ENCODE measurements at regions not wholly inside any gene's neighbourhood (a gene's known extent, or its start where the extent isn't known, plus 50 kb on each side); places are given as distances from the start of the nearest gene placed in this dataset.

GRCh38 chr5:109961751-109962150, 272.0 kb downstream of the MAN2A1 start:
- H3K4me1 ChIP-seq (replicated peaks in 1 of 4; ENCODE audit: control insufficient read depth in 3 of 4, insufficient read depth in 4 of 4, low read length in 3 of 4) = no peaks in the 10 kb centered on the region
- no peak overlapping the region for H3K4me2 ChIP-seq (ENCODE audit: insufficient read depth in 1 of 2, low read depth in 2 of 2, low read length in 2 of 2)
- TF ChIP-seq GABPA (IDR thresholded peaks at IDR 0.05; ENCODE audit: borderline replicate concordance, insufficient read depth, low read length) (no peak), BRCA1 (IDR thresholded peaks at IDR 0.05; ENCODE audit: low read depth, low read length) (no peak), CBX8 (IDR thresholded peaks at IDR 0.05; ENCODE audit: borderline replicate concordance, low read depth, low read length) (no peak), YY1 (IDR thresholded peaks at IDR 0.05; ENCODE audit: low read depth, low read length) (no peak), POU5F1 (IDR thresholded peaks at IDR 0.05; ENCODE audit: low read depth, low read length) (no peak), CEBPB (IDR thresholded peaks at IDR 0.05; ENCODE audit: low read depth, low read length) (no peak), TAF1 (IDR thresholded peaks at IDR 0.05; ENCODE audit: low read depth, low read length) (no peak), SIX5 (IDR thresholded peaks at IDR 0.05; ENCODE audit: low read depth, low read length) (no peak), SRF (IDR thresholded peaks at IDR 0.05; ENCODE audit: low read depth, low read length) (no peak), MAX (IDR thresholded peaks at IDR 0.05) (no peak), KDM1A (IDR thresholded peaks at IDR 0.05; ENCODE audit: borderline replicate concordance, low read length) (no peak), JUND (IDR thresholded peaks at IDR 0.05; ENCODE audit: low read length) (no peak), MAFK (IDR thresholded peaks at IDR 0.05; ENCODE audit: low read depth, low read length) (no peak), CREB1 (IDR thresholded peaks at IDR 0.05) (no peak), TCF12 (IDR thresholded peaks at IDR 0.05; ENCODE audit: low read depth, low read length) (no peak)
- no peaks in the 10 kb centered on the region for H4K20me1 ChIP-seq (replicated peaks in 1 of 2; ENCODE audit: control insufficient read depth in 1 of 2, insufficient read depth in 2 of 2, low read length in 2 of 2)
- no peaks in the 10 kb centered on the region for H3K23me2 ChIP-seq (ENCODE audit: low read depth, low read length)
- H3K27ac ChIP-seq (ENCODE audit: low read depth, low read length) = no peak overlapping the region
- WGBS, 2 experiments (ENCODE audit: extremely low coverage in 1 of 2, insufficient coverage in 1 of 2, insufficient read length in 1 of 2, insufficient replicate concordance in 2 of 2, low coverage in 1 of 2, low lambda C conversion rate in 2 of 2, missing lambda C conversion rate in 1 of 2) = 71% methylated on average over 1 of the region's 1 CpG; no CpG with 5 or more reads in 1 of the 2 experiments
- H3K27me3 ChIP-seq (replicated peaks in 1 of 4; ENCODE audit: control insufficient read depth in 3 of 4, extremely low read depth in 1 of 4, insufficient read depth in 3 of 4, low read length in 3 of 4) = no peaks in the 10 kb centered on the region
- no peak overlapping the region for H3K4me3 ChIP-seq (ENCODE audit: extremely low read depth in 1 of 4, insufficient read depth in 2 of 4, low read depth in 3 of 4, low read length in 4 of 4)
- no peak overlapping the region for H2BK20ac ChIP-seq (ENCODE audit: low read length)
- no peak overlapping the region for H3K56ac ChIP-seq (replicated peaks; ENCODE audit: insufficient read length, low read depth, low read length)
- no peak overlapping the region for H2BK120ac ChIP-seq (replicated peaks; ENCODE audit: low read depth, low read length)
- no peak overlapping the region for H2AFZ ChIP-seq (ENCODE audit: low read length)
- no peak overlapping the region for H3K14ac ChIP-seq (ENCODE audit: insufficient read length)
- no peak overlapping the region for H2BK5ac ChIP-seq (ENCODE audit: low read depth, low read length)
- H3K9ac ChIP-seq (replicated peaks in 1 of 4; ENCODE audit: extremely low read depth in 1 of 4, low read depth in 3 of 4, low read length in 3 of 4) = no peak overlapping the region
- no peak overlapping the region for H3K4ac ChIP-seq (replicated peaks; ENCODE audit: insufficient read length, low read depth, low read length)
- H2AK5ac ChIP-seq (ENCODE audit: low read depth, low read length) = no peak overlapping the region
- POLR2A ChIA-PET (ENCODE audit: partially characterized antibody) = no interaction called here
- H3K36me3 ChIP-seq (ENCODE audit: control insufficient read depth in 2 of 4, insufficient read depth in 4 of 4, low read length in 3 of 4) = no peaks in the 10 kb centered on the region
- H2BK15ac ChIP-seq (ENCODE audit: low read length) = no peak overlapping the region
- DNase-seq (ENCODE audit: low read depth in 1 of 2, low spot score in 2 of 2) = no peak
- H4K5ac ChIP-seq (ENCODE audit: insufficient read length, low read depth, low read length) = no peak overlapping the region
- no peaks in the 10 kb centered on the region for H3K79me2 ChIP-seq (ENCODE audit: control insufficient read depth in 1 of 2, insufficient read depth in 2 of 2, low read length in 2 of 2)
- no peak overlapping the region for H4K8ac ChIP-seq (ENCODE audit: extremely low read depth, insufficient read depth, low read length)
- H3K18ac ChIP-seq (ENCODE audit: extremely low read depth, low read length) = no peak overlapping the region
- FAIRE-seq = no peak
- CTCF ChIA-PET (ENCODE audit: partially characterized antibody) = interaction anchor here (1.1 to 2.5 kb wide), 2 partner anchors 11 to 86 kb away, joined by 3 to 26 read pairs; no protein-coding TSS in a partner anchor
- no peak overlapping the region for H3K23ac ChIP-seq (ENCODE audit: insufficient read length)
- no peaks in the 10 kb centered on the region for H3K9me3 ChIP-seq (ENCODE audit: insufficient read depth in 2 of 2, low read depth in 1 of 2, low read length in 1 of 2)
- H4K91ac ChIP-seq (replicated peaks; ENCODE audit: insufficient read length, low read length) = no peak overlapping the region
- H2BK12ac ChIP-seq (ENCODE audit: low read depth, low read length) = no peak overlapping the region
- H3K79me1 ChIP-seq (ENCODE audit: low read depth, low read length) = no peaks in the 10 kb centered on the region
